ENCODE measurements at regions not wholly inside any gene's neighbourhood (a gene's known extent, or its start where the extent isn't known, plus 50 kb on each side); places are given as distances from the start of the nearest gene placed in this dataset.
A peak's percentile ranks its signal among the peaks of the same experiment; 100 is the strongest.

- intact Hi-C loops (cut with micrococcal nuclease): no loop called here
- peak; percentile 41 for ATAC-seq
- no peak for DNase-seq
Measured at GRCh38 chr6:104527311-104527710, 332.4 kb downstream of the HACE1 start.

- intact Hi-C loops (cut with micrococcal nuclease): no loop called here
- DNase-seq (no peak), ATAC-seq (peak; percentile 60)
Measured at GRCh38 chr6:104526376-104526775, 333.3 kb downstream of the HACE1 start.

- intact Hi-C loops (cut with micrococcal nuclease): no loop called here
Measured at GRCh38 chr6:104525677-104526322, 333.9 kb downstream of the HACE1 start.

GRCh38 chr6:104522533-104522932, 337.2 kb downstream of the HACE1 start:
- no peak for DNase-seq
- intact Hi-C loops (cut with micrococcal nuclease): no loop called here
- no peak for ATAC-seq

More at GRCh38 chr6:104525677-104526322, 333.9 kb downstream of the HACE1 start:
- ATAC-seq (peak; percentile 92), DNase-seq (peak; percentile 74)

GRCh38 chr6:104521176-104521575, 338.5 kb downstream of the HACE1 start:
- no peak for DNase-seq
- intact Hi-C loops (cut with micrococcal nuclease): no loop called here
- ATAC-seq: no peak

GRCh38 chr6:104519566-104519965, 340.2 kb downstream of the HACE1 start:
- ATAC-seq (no peak), DNase-seq (no peak)
- intact Hi-C loops (cut with micrococcal nuclease): no loop called here

GRCh38 chr6:104509355-104509754, 350.4 kb downstream of the HACE1 start:
- intact Hi-C loops (cut with micrococcal nuclease): no loop called here
- DNase-seq: no peak
- ATAC-seq: no peak

GRCh38 chr6:104506429-104506828, 353.3 kb downstream of the HACE1 start:
- DNase-seq (no peak), ATAC-seq (no peak)
- intact Hi-C loops (cut with micrococcal nuclease): no loop called here

GRCh38 chr6:104505838-104506237, 353.9 kb downstream of the HACE1 start:
- no peak for DNase-seq
- no peak for ATAC-seq
- intact Hi-C loops (cut with micrococcal nuclease): no loop called here

GRCh38 chr6:104500265-104500664, 359.5 kb downstream of the HACE1 start:
- ATAC-seq (no peak), DNase-seq (no peak)
- intact Hi-C loops (cut with micrococcal nuclease): no loop called here

- ATAC-seq (no peak), DNase-seq (no peak)
- intact Hi-C loops (cut with micrococcal nuclease): no loop called here
Measured at GRCh38 chr6:104486035-104486434, 373.7 kb downstream of the HACE1 start.

- intact Hi-C loops (cut with micrococcal nuclease): no loop called here
- ATAC-seq (no peak), DNase-seq (no peak)
Measured at GRCh38 chr6:104484626-104485025, 375.1 kb downstream of the HACE1 start.

GRCh38 chr6:104484191-104484590, 375.5 kb downstream of the HACE1 start:
- ATAC-seq (no peak), DNase-seq (no peak)
- intact Hi-C loops (cut with micrococcal nuclease): no loop called here

GRCh38 chr6:104483225-104483834, 376.4 kb downstream of the HACE1 start:
- intact Hi-C loops (cut with micrococcal nuclease): no loop called here
- no peak for DNase-seq
- ATAC-seq: no peak

GRCh38 chr6:104477569-104477968, 382.1 kb downstream of the HACE1 start:
- no peak for ATAC-seq
- DNase-seq: no peak
- intact Hi-C loops (cut with micrococcal nuclease): no loop called here

GRCh38 chr6:104473021-104473429, 386.7 kb downstream of the HACE1 start:
- ATAC-seq: no peak
- intact Hi-C loops (cut with micrococcal nuclease): no loop called here
- DNase-seq: no peak

- DNase-seq: no peak
- ATAC-seq: no peak
- intact Hi-C loops (cut with micrococcal nuclease): no loop called here
Measured at GRCh38 chr6:104472021-104472901, 387.5 kb downstream of the HACE1 start.

GRCh38 chr6:104466306-104466705, 393.4 kb downstream of the HACE1 start:
- DNase-seq (no peak), ATAC-seq (no peak)
- intact Hi-C loops (cut with micrococcal nuclease): no loop called here

- ATAC-seq (no peak), DNase-seq (no peak)
- intact Hi-C loops (cut with micrococcal nuclease): no loop called here
Measured at GRCh38 chr6:104462811-104463599, 396.7 kb downstream of the HACE1 start.
